Spleen (tissue), 11 donors: ENCODE measurements at regions not wholly inside any gene's neighbourhood (a gene's known extent, or its start where the extent isn't known, plus 50 kb on each side); places are given as distances from the start of the nearest gene placed in this dataset.

ENCODE experiments used
- DNase-seq: peaks from one replicate; pipeline ENCODE4 v3.0.0-alpha.2; 2020
- H3K27ac ChIP-seq, 8 donors: fragments of 200-600 bp; sonication (generic) in 7 of 8; 1 replicate in 4 of 8; 2 replicates in 4 of 8; pipeline versions ENCODE4 v1.5.0 to v1.8.0; 2016 to 2021; ENCODE audit warnings: inconsistent platforms in 4 of 8, mild to moderate bottlenecking in 4 of 8, moderate library complexity in 1 of 8
- H3K27me3 ChIP-seq, 7 donors: fragments of 200-600 bp; sonication (generic) in 6 of 7; replicated peaks in 1 of 7; 1 replicate in 4 of 7; 2 replicates in 3 of 7; pipeline versions ENCODE4 v1.5.0 to v1.8.0; 2016 to 2021; ENCODE audit warnings: inconsistent platforms in 3 of 7, mild to moderate bottlenecking in 1 of 7
- H3K36me3 ChIP-seq, 6 donors: fragments of 200-600 bp; sonication (generic) in 5 of 6; 1 replicate in 4 of 6; 2 replicates in 2 of 6; pipeline versions ENCODE4 v1.5.0 to v1.8.0; 2016 to 2021; ENCODE audit warnings: inconsistent platforms in 2 of 6
- H3K4me1 ChIP-seq, 6 donors: fragments of 200-600 bp; sonication (generic) in 5 of 6; 1 replicate in 3 of 6; 2 replicates in 3 of 6; pipeline versions ENCODE4 v1.5.0 to v1.8.0; 2016 to 2021; ENCODE audit warnings: inconsistent platforms in 3 of 6
- H3K4me3 ChIP-seq, 8 donors: fragments of 200-600 bp; sonication (generic) in 7 of 8; 1 replicate in 4 of 8; 2 replicates in 4 of 8; pipeline versions ENCODE4 v1.5.0 to v1.8.0; 2016 to 2021; ENCODE audit warnings: inconsistent platforms in 4 of 8, mild to moderate bottlenecking in 4 of 8, moderate library complexity in 2 of 8
- H3K9me3 ChIP-seq, 8 donors: fragments of 200-600 bp; sonication (generic) in 7 of 8; 1 replicate in 4 of 8; 2 replicates in 4 of 8; pipeline versions ENCODE4 v1.5.0 to v1.8.0; 2016 to 2021; ENCODE audit warnings: inconsistent platforms in 4 of 8
- POLR2A ChIP-seq, 3 donors: fragments of 450-650 bp; IDR thresholded peaks; one replicate each; pipeline ENCODE4 v1.5.1; 2017; ENCODE audit warnings: antibody characterized with exemption in 3 of 3, mild to moderate bottlenecking in 1 of 3
- POLR2AphosphoS5 ChIP-seq, 3 donors: sonication (generic); formaldehyde crosslinking; IDR thresholded peaks; one replicate each; pipeline ENCODE4 v1.5.1; 2017; ENCODE audit warnings: antibody characterized with exemption in 3 of 3
- WGBS, 5 donors: extraction: QIAGEN DNeasy Blood & Tissue Kit in 3 of 5; methylation state at CpG; one replicate each; pipeline versions ENCODE4 v1.1.5 to v1.1.7; 2013 to 2018; 5-methylcytosine and 5-hydroxymethylcytosine counted together
- intact Hi-C: fragments of 100-400 bp; cut with DNase I; formaldehyde crosslinking; loops from one replicate; pipeline ENCODE4 v1.15.0; 2023; ENCODE audit warnings: low total_unique reads
- TF ChIP-seq, protein P1 (sequence below), 11 experiments: fragments of 200-600 bp in 7 of 11; fragments of 450-650 bp in 4 of 11; sonication (generic) in 4 of 11; IDR thresholded peaks in 8 of 11; conservative IDR thresholded peaks in 3 of 11; 1 replicate in 7 of 11; 2 replicates in 4 of 11; pipeline versions ENCODE4 v1.4.0 to v1.8.0; 2016 to 2021; ENCODE audit warnings: antibody characterized with exemption in 11 of 11, inconsistent platforms in 4 of 11, mild to moderate bottlenecking in 1 of 11
- donor health status: healthy with polysubstance abuse.
- donor health status: DM: no; HTN: no; CAD: no; lungs with moderate emphysema.
- donor health status: DM: no; HTN: no; CAD: no.
- donor health status: Bipolar disorder and iron deficiency.
- donor health status: healthy.
- donor health status: DM: no; HTN: no; CAD: no.
- donor health status: DM: yes; HTN: yes; CAD: no.

- intact Hi-C loops = no loop called here
- WGBS, 5 donors = 77 to 89% (median 80%) methylated on average over 7 of the region's 7 CpGs
These were observed 89.4 kb downstream of the SEC16B start for GRCh38 chr1:177880339-177880891.

GRCh38 chr1:177877086-177877485, 92.8 kb downstream of the SEC16B start:
- TF ChIP-seq POLR2AphosphoS5 (IDR thresholded peaks at IDR 0.05) = peak in 1 of 3 donors; percentile 28
- TF ChIP-seq, protein P1, sequence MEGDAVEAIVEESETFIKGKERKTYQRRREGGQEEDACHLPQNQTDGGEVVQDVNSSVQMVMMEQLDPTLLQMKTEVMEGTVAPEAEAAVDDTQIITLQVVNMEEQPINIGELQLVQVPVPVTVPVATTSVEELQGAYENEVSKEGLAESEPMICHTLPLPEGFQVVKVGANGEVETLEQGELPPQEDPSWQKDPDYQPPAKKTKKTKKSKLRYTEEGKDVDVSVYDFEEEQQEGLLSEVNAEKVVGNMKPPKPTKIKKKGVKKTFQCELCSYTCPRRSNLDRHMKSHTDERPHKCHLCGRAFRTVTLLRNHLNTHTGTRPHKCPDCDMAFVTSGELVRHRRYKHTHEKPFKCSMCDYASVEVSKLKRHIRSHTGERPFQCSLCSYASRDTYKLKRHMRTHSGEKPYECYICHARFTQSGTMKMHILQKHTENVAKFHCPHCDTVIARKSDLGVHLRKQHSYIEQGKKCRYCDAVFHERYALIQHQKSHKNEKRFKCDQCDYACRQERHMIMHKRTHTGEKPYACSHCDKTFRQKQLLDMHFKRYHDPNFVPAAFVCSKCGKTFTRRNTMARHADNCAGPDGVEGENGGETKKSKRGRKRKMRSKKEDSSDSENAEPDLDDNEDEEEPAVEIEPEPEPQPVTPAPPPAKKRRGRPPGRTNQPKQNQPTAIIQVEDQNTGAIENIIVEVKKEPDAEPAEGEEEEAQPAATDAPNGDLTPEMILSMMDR (IDR thresholded peaks at IDR 0.05 in 8 of 11, conservative IDR thresholded peaks at IDR 0.05 in 3 of 11) = no peak
- intact Hi-C loops = no loop called here
- Histone ChIP-seq H3K27me3 (peaks cover 0 to 3% (median 0%) of the 10 kb centered on the region in 7 donors), H3K9me3 (peaks cover 0 to 6% (median 0%) of the 10 kb centered on the region in 8 donors), H3K27ac (peak overlapping the region in 2 of 8 donors; percentile 19 to 62), H3K4me1 (no peaks in the 10 kb centered on the region), H3K4me3 (no peak overlapping the region), H3K36me3 (no peaks in the 10 kb centered on the region)
- no peak for DNase-seq
- WGBS, 5 donors = 62 to 77% (median 67%) methylated on average over 2 of the region's 2 CpGs

More at GRCh38 chr1:177880339-177880891, 89.4 kb downstream of the SEC16B start:
- no peak for DNase-seq
- Histone ChIP-seq H3K4me3 (no peak overlapping the region), H3K36me3 (no peaks in the 10 kb centered on the region), H3K4me1 (no peaks in the 10 kb centered on the region), H3K27ac (no peak overlapping the region), H3K9me3 (peaks cover 0 to 6% (median 0%) of the 10 kb centered on the region in 8 donors), H3K27me3 (no peaks in the 10 kb centered on the region)
- TF ChIP-seq POLR2A (IDR thresholded peaks at IDR 0.05) = no peak
- TF ChIP-seq, protein P1 (IDR thresholded peaks at IDR 0.05 in 8 of 11, conservative IDR thresholded peaks at IDR 0.05 in 3 of 11) = no peak
- no peak for TF ChIP-seq POLR2AphosphoS5 (IDR thresholded peaks at IDR 0.05)

- no peak overlapping the region for H3K27ac ChIP-seq
- peaks cover 0 to 3% (median 0%) of the 10 kb centered on the region in 7 donors for H3K27me3 ChIP-seq
- WGBS, 5 donors = 46 to 56% (median 50%) methylated on average over 5 of the region's 5 CpGs
- H3K4me3 ChIP-seq = no peak overlapping the region
- DNase-seq = no peak
- TF ChIP-seq POLR2A (IDR thresholded peaks at IDR 0.05) = no peak
- TF ChIP-seq, protein P1 (IDR thresholded peaks at IDR 0.05 in 8 of 11, conservative IDR thresholded peaks at IDR 0.05 in 3 of 11) = no peak
- TF ChIP-seq POLR2AphosphoS5 (IDR thresholded peaks at IDR 0.05) = no peak
- no peaks in the 10 kb centered on the region for H3K4me1 ChIP-seq
- H3K36me3 ChIP-seq = no peaks in the 10 kb centered on the region
- H3K9me3 ChIP-seq = peaks cover 0 to 6% (median 0%) of the 10 kb centered on the region in 8 donors
- intact Hi-C loops = no loop called here
These were observed 96.6 kb downstream of the SEC16B start for GRCh38 chr1:177873238-177873637.

GRCh38 chr1:177872308-177872900, 97.5 kb downstream of the SEC16B start:
- WGBS, 5 donors = 66 to 81% (median 73%) methylated on average over 10 of the region's 10 CpGs

More at GRCh38 chr1:177872308-177872900, 97.5 kb downstream of the SEC16B start:
- no peak for TF ChIP-seq POLR2AphosphoS5 (IDR thresholded peaks at IDR 0.05)
- no peak for TF ChIP-seq POLR2A (IDR thresholded peaks at IDR 0.05)
- TF ChIP-seq, protein P1 (IDR thresholded peaks at IDR 0.05 in 8 of 11, conservative IDR thresholded peaks at IDR 0.05 in 3 of 11) = no peak
- peaks cover 0 to 6% (median 0%) of the 10 kb centered on the region in 8 donors for H3K9me3 ChIP-seq
- intact Hi-C loops = no loop called here
- no peak overlapping the region for H3K4me3 ChIP-seq
- H3K36me3 ChIP-seq = no peaks in the 10 kb centered on the region
- H3K4me1 ChIP-seq = no peaks in the 10 kb centered on the region
- no peak for DNase-seq
- peaks cover 0 to 3% (median 0%) of the 10 kb centered on the region in 7 donors for H3K27me3 ChIP-seq
- H3K27ac ChIP-seq = no peak overlapping the region
